H9 (cell line): ENCODE measurements at regions not wholly inside any gene's neighbourhood (a gene's known extent, or its start where the extent isn't known, plus 50 kb on each side); places are given as distances from the start of the nearest gene placed in this dataset.

Experiments used
- DNase-seq: peaks from one replicate; pipeline ENCODE4 v3.0.0-alpha.2; 2017
- H2AFZ ChIP-seq: one replicate; pipeline ENCODE4 v1.6.1; 2013; ENCODE audit warnings: mild to moderate bottlenecking, low read length, control low read depth, moderate library complexity
- H2AK5ac ChIP-seq: 2 replicates; pipeline ENCODE4 v1.6.1; 2013; ENCODE audit warnings: low read length, control low read depth, mixed read lengths; ENCODE audit not compliant: insufficient read length
- H2BK120ac ChIP-seq: one replicate; pipeline ENCODE4 v1.6.1; 2013; ENCODE audit warnings: low read depth, mild to moderate bottlenecking, low read length, control low read depth, inconsistent platforms; ENCODE audit not compliant: poor library complexity, severe bottlenecking
- H2BK12ac ChIP-seq: 2 replicates; pipeline ENCODE4 v1.6.1; 2013; ENCODE audit warnings: low read length, control low read depth, mixed read lengths, low read depth; ENCODE audit not compliant: insufficient read length
- H2BK15ac ChIP-seq: 2 replicates; pipeline ENCODE4 v1.6.1; 2013; ENCODE audit warnings: low read depth, low read length, control low read depth
- H2BK20ac ChIP-seq: one replicate; pipeline ENCODE4 v1.6.1; 2013; ENCODE audit warnings: low read depth, mild to moderate bottlenecking, low read length, control low read depth, inconsistent platforms; ENCODE audit not compliant: poor library complexity, severe bottlenecking
- H2BK5ac ChIP-seq: 2 replicates; pipeline ENCODE4 v1.6.1; 2013; ENCODE audit warnings: low read length, control low read depth, mixed read lengths; ENCODE audit not compliant: insufficient read length
- H3K14ac ChIP-seq: 2 replicates; pipeline ENCODE4 v1.6.1; 2013; ENCODE audit warnings: low read length, control low read depth; ENCODE audit not compliant: insufficient read depth
- H3K18ac ChIP-seq: 2 replicates; pipeline ENCODE4 v1.6.1; 2013; ENCODE audit warnings: low read depth, mild to moderate bottlenecking, mixed read lengths, low read length, control low read depth; ENCODE audit not compliant: insufficient read length
- H3K23ac ChIP-seq: 2 replicates; pipeline ENCODE4 v1.6.1; 2013; ENCODE audit warnings: low read length, control low read depth, mixed read lengths, low read depth; ENCODE audit not compliant: insufficient read length
- H3K23me2 ChIP-seq: 2 replicates; pipeline ENCODE4 v1.6.1; 2013; ENCODE audit warnings: low read depth, mild to moderate bottlenecking, mixed read lengths, low read length, control low read depth; ENCODE audit not compliant: insufficient read length, poor library complexity, severe bottlenecking
- H3K27ac ChIP-seq: 2 replicates; pipeline ENCODE4 v1.5.1; 2013; ENCODE audit warnings: low read length, control low read depth, mixed read lengths, low read depth; ENCODE audit not compliant: insufficient read length
- H3K27me3 ChIP-seq: 2 replicates; pipeline ENCODE4 v1.6.1; 2013; ENCODE audit warnings: low read length, control low read depth, inconsistent platforms; ENCODE audit not compliant: insufficient read depth
- H3K4ac ChIP-seq: 2 replicates; pipeline ENCODE4 v1.6.1; 2013; ENCODE audit warnings: low read depth, mild to moderate bottlenecking, control low read depth, inconsistent platforms, low read length, moderate library complexity
- H3K4me1 ChIP-seq: 2 replicates; pipeline ENCODE4 v1.6.1; 2013; ENCODE audit warnings: low read length, control low read depth, inconsistent platforms; ENCODE audit not compliant: insufficient read depth
- H3K4me2 ChIP-seq: 2 replicates; pipeline ENCODE4 v1.6.1; 2013; ENCODE audit warnings: low read length, control low read depth, mixed read lengths; ENCODE audit not compliant: insufficient read length, insufficient read depth
- H3K56ac ChIP-seq: 2 replicates; pipeline ENCODE4 v1.6.1; 2013; ENCODE audit warnings: low read depth, mild to moderate bottlenecking, mixed read lengths, low read length, control low read depth; ENCODE audit not compliant: insufficient read length
- H3K79me1 ChIP-seq: 2 replicates; pipeline ENCODE4 v1.6.1; 2013; ENCODE audit warnings: low read depth, mild to moderate bottlenecking, moderate library complexity, low read length, control low read depth, inconsistent platforms; ENCODE audit not compliant: insufficient read depth, poor library complexity, severe bottlenecking
- H3K79me2 ChIP-seq: 2 replicates; pipeline ENCODE4 v1.6.1; 2013; ENCODE audit warnings: low read length, control low read depth, inconsistent platforms; ENCODE audit not compliant: insufficient read depth
- H3K9ac ChIP-seq: 2 replicates; pipeline ENCODE4 v1.6.1; 2013; ENCODE audit warnings: low read length, control low read depth, mixed read lengths; ENCODE audit not compliant: insufficient read length; ENCODE audit errors: extremely low read depth
- H3K9me3 ChIP-seq: one replicate; pipeline ENCODE4 v1.6.1; 2013; ENCODE audit warnings: low read depth, low read length, inconsistent platforms; ENCODE audit not compliant: control insufficient read depth
- H3T11ph ChIP-seq: one replicate; pipeline ENCODE4 v1.6.1; 2013; ENCODE audit warnings: mild to moderate bottlenecking, low read length, control low read depth, inconsistent platforms
- H4K20me1 ChIP-seq: one replicate; pipeline ENCODE4 v1.6.1; 2013; ENCODE audit not compliant: control insufficient read depth, insufficient read length, insufficient read depth
- H4K5ac ChIP-seq: 2 replicates; pipeline ENCODE4 v1.6.1; 2013; ENCODE audit warnings: low read depth, mild to moderate bottlenecking, mixed read lengths, low read length, control low read depth; ENCODE audit not compliant: insufficient read length
- H4K8ac ChIP-seq: replicated peaks from 2 replicates; pipeline ENCODE4 v1.6.1; 2013; ENCODE audit warnings: low read length, control low read depth, mixed read lengths, low read depth; ENCODE audit not compliant: insufficient read length
- H4K91ac ChIP-seq: 2 replicates; pipeline ENCODE4 v1.6.1; 2013; ENCODE audit warnings: low read depth, mild to moderate bottlenecking, moderate library complexity, mixed read lengths, low read length, control low read depth; ENCODE audit not compliant: insufficient read length
- H3K27ac Mint-ChIP-seq, 3 experiments: 2 replicates in 2 of 3; 3 replicates in 1 of 3; pipeline ENCODE4 v1.8.0; 2020 to 2021; ENCODE audit warnings: mixed read lengths in 3 of 3, mild to moderate bottlenecking in 1 of 3, moderate library complexity in 1 of 3
- H3K27me3 Mint-ChIP-seq: 2 replicates; pipeline ENCODE4 v1.8.0; 2021; ENCODE audit warnings: low read depth, mild to moderate bottlenecking, moderate library complexity, mixed read lengths
- H3K36me3 Mint-ChIP-seq, 3 experiments: 2 replicates in 2 of 3; 3 replicates in 1 of 3; pipeline ENCODE4 v1.8.0; 2020 to 2021; ENCODE audit warnings: low read depth in 3 of 3, mixed read lengths in 3 of 3; ENCODE audit not compliant: insufficient read depth in 1 of 3
- H3K4me1 Mint-ChIP-seq, 2 experiments: 2 replicates each; pipeline ENCODE4 v1.8.0; 2020; ENCODE audit warnings: mixed read lengths in 2 of 2
- H3K4me3 Mint-ChIP-seq, 2 experiments: 2 replicates in 1 of 2; 3 replicates in 1 of 2; pipeline ENCODE4 v1.8.0; 2020 to 2021; ENCODE audit warnings: mild to moderate bottlenecking in 2 of 2, mixed read lengths in 2 of 2, moderate library complexity in 1 of 2
- H3K9me3 Mint-ChIP-seq, 2 experiments: 2 replicates in 1 of 2; 3 replicates in 1 of 2; pipeline ENCODE4 v1.8.0; 2020; ENCODE audit warnings: mild to moderate bottlenecking in 2 of 2, mixed read lengths in 2 of 2, moderate library complexity in 1 of 2
- CTCF ChIP-seq: fragments of 200-600 bp; sonication (generic); conservative IDR thresholded peaks from 3 replicates; pipeline ENCODE4 v1.8.0; 2021; ENCODE audit warnings: antibody characterized with exemption, mild to moderate bottlenecking
- WGBS: extraction: QIAGEN DNeasy Blood & Tissue Kit; methylation state at CpG from one replicate; pipeline ENCODE4 v1.1.7; 2013; ENCODE audit warnings: missing lambda C conversion rate, low lambda C conversion rate, mixed read lengths; ENCODE audit not compliant: insufficient read length; ENCODE audit errors: extremely low coverage; 5-methylcytosine and 5-hydroxymethylcytosine counted together

GRCh38 chr4:53844133-53844532 lies 220.3 kb downstream of the CHIC2 start:
- WGBS, result no CpG with 5 or more reads among the region's 3 CpGs
- Histone ChIP-seq H3K14ac (no peak overlapping the region), H2BK12ac (no peak overlapping the region), H3K23ac (no peak overlapping the region), H3K79me2 (no peaks in the 10 kb centered on the region), H3K18ac (no peak overlapping the region), H3K9me3 (no peaks in the 10 kb centered on the region), H2BK15ac (no peak overlapping the region), H4K20me1 (no peaks in the 10 kb centered on the region), H3K4me2 (no peak overlapping the region), H4K5ac (no peak overlapping the region), H3K27ac (no peak overlapping the region), H2AFZ (no peak overlapping the region), H2BK5ac (no peak overlapping the region), H3K23me2 (no peaks in the 10 kb centered on the region), H2AK5ac (no peak overlapping the region), H4K91ac (no peak overlapping the region), H3K56ac (no peak overlapping the region), H3K27me3 (no peaks in the 10 kb centered on the region), H2BK120ac (no peak overlapping the region), H2BK20ac (no peak overlapping the region), H3K79me1 (no peaks in the 10 kb centered on the region), H3T11ph (no peak overlapping the region), H3K9ac (no peak overlapping the region), H3K4ac (no peak overlapping the region), H3K4me1 (no peaks in the 10 kb centered on the region), H4K8ac (no peak overlapping the region)
- no peaks in the 10 kb centered on the region for H3K9me3 Mint-ChIP-seq
- peaks cover 12% of the 10 kb centered on the region for H3K27me3 Mint-ChIP-seq
- 0 out of 4 replicates have a peak, but pooled peaks cover 0 to 3% of the 10 kb centered on the region in 2 experiments for H3K4me1 Mint-ChIP-seq
- no peak for DNase-seq
- H3K36me3 Mint-ChIP-seq, result no peaks in the 10 kb centered on the region; a peak in 1 of 7 replicates
- H3K27ac Mint-ChIP-seq, result peak overlapping the region in 1 of 3 experiments; percentile 22; a peak in 1 of 7 replicates
- no peak overlapping the region for H3K4me3 Mint-ChIP-seq
- no peak for TF ChIP-seq CTCF
